ENCODE measurements at regions not wholly inside any gene's neighbourhood (a gene's known extent, or its start where the extent isn't known, plus 50 kb on each side); places are given as distances from the start of the nearest gene placed in this dataset.
"Not testable (repeated sequence)": the region's sequence is repeated elsewhere in the genome, so short reads cannot be mapped to it uniquely, and the experiment has no call there.

- DNase-seq (ENCODE audit: low read depth in 2 of 2, low spot score in 1 of 2), result no peak
Measured at GRCh38 chr13:44668688-44669087, 92.6 kb upstream of the TSC22D1 start.

- DNase-seq (ENCODE audit: low read depth in 2 of 2, low spot score in 1 of 2), result no peak
Measured at GRCh38 chr13:44667943-44668342, 91.8 kb upstream of the TSC22D1 start.

GRCh38 chr13:44666538-44666937, 90.4 kb upstream of the TSC22D1 start:
- not testable (repeated sequence) for DNase-seq (ENCODE audit: low read depth in 2 of 2, low spot score in 1 of 2)

- DNase-seq (ENCODE audit: low read depth in 2 of 2, low spot score in 1 of 2), result no peak
Measured at GRCh38 chr13:44664308-44664707, 88.2 kb upstream of the TSC22D1 start.

GRCh38 chr13:44662515-44662914, 86.4 kb upstream of the TSC22D1 start:
- no peak for DNase-seq (ENCODE audit: low read depth in 2 of 2, low spot score in 1 of 2)

GRCh38 chr13:44661936-44662335, 85.8 kb upstream of the TSC22D1 start:
- DNase-seq (ENCODE audit: low read depth in 2 of 2, low spot score in 1 of 2), result no peak

GRCh38 chr13:44660050-44660449, 83.9 kb upstream of the TSC22D1 start:
- DNase-seq (ENCODE audit: low read depth in 2 of 2, low spot score in 1 of 2), result no peak

GRCh38 chr13:44652962-44653660, 77.0 kb upstream of the TSC22D1 start:
- no peak for DNase-seq (ENCODE audit: low read depth in 2 of 2, low spot score in 1 of 2)

- no peak for DNase-seq (ENCODE audit: low read depth in 2 of 2, low spot score in 1 of 2)
Measured at GRCh38 chr13:44652168-44652567, 76.0 kb upstream of the TSC22D1 start.

GRCh38 chr13:44651724-44652123, 75.6 kb upstream of the TSC22D1 start:
- DNase-seq (ENCODE audit: low read depth in 2 of 2, low spot score in 1 of 2), result no peak

GRCh38 chr13:44651209-44651608, 75.1 kb upstream of the TSC22D1 start:
- DNase-seq (ENCODE audit: low read depth in 2 of 2, low spot score in 1 of 2), result no peak

- DNase-seq (ENCODE audit: low read depth in 2 of 2, low spot score in 1 of 2), result no peak
Measured at GRCh38 chr13:44649834-44650233, 73.7 kb upstream of the TSC22D1 start.

- no peak for DNase-seq (ENCODE audit: low read depth in 2 of 2, low spot score in 1 of 2)
Measured at GRCh38 chr13:44649104-44649428, 72.9 kb upstream of the TSC22D1 start.

GRCh38 chr13:44648392-44649103, 72.4 kb upstream of the TSC22D1 start:
- DNase-seq (ENCODE audit: low read depth in 2 of 2, low spot score in 1 of 2), result no peak

GRCh38 chr13:44647560-44647959, 71.4 kb upstream of the TSC22D1 start:
- DNase-seq (ENCODE audit: low read depth in 2 of 2, low spot score in 1 of 2), result not testable (repeated sequence)

GRCh38 chr13:44646044-44646443, 69.9 kb upstream of the TSC22D1 start:
- DNase-seq (ENCODE audit: low read depth in 2 of 2, low spot score in 1 of 2), result no peak

GRCh38 chr13:44643256-44643655, 67.1 kb upstream of the TSC22D1 start:
- no peak for DNase-seq (ENCODE audit: low read depth in 2 of 2, low spot score in 1 of 2)

- DNase-seq (ENCODE audit: low read depth in 2 of 2, low spot score in 1 of 2), result no peak
Measured at GRCh38 chr13:44637581-44637980, 61.5 kb upstream of the TSC22D1 start.

GRCh38 chr13:44629465-44630183, 53.5 kb upstream of the TSC22D1 start:
- no peak for DNase-seq (ENCODE audit: low read depth in 2 of 2, low spot score in 1 of 2)

- not testable (repeated sequence) for DNase-seq (ENCODE audit: low read depth in 2 of 2, low spot score in 1 of 2)
Measured at GRCh38 chr13:44628826-44629225, 52.7 kb upstream of the TSC22D1 start.

GRCh38 chr13:44627441-44627840, 51.3 kb upstream of the TSC22D1 start:
- DNase-seq (ENCODE audit: low read depth in 2 of 2, low spot score in 1 of 2), result no peak

GRCh38 chr13:44626176-44626575, 50.0 kb upstream of the TSC22D1 start:
- DNase-seq (ENCODE audit: low read depth in 2 of 2, low spot score in 1 of 2), result no peak
